HG03135 (cell line): ENCODE measurements at regions not wholly inside any gene's neighbourhood (a gene's known extent, or its start where the extent isn't known, plus 50 kb on each side); places are given as distances from the start of the nearest gene placed in this dataset.

Experiments used
- ATAC-seq: cut with Tn5 transposase; IDR thresholded peaks from one replicate; pipeline ENCODE4 v1.9.1; 2021; ENCODE audit warnings: mild to moderate bottlenecking, moderate library complexity; ENCODE audit not compliant: unreplicated experiment

DNA sequence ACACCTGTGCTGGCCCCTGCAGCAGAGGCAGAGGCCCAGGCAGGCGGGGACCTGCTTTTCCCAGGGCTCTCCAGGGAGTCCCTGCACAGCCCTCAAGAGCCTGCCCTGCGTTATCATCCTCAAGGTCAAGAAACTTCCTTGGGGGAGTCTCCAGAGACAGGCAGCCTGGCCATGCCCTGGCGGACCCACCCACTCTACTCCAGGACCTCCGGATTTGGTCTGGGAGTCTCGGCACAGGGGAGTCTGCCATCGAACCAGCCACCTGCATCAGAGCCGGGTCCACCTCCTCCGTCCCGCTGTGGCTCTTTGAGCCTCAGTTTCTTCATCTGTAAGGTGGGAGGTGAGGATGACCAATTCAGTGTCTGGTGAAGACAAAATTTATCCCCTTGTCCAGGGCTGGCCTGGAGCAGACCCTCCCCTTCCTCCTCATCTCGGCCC, 75.3 kb upstream of the TNRC6C start:
- no peak for ATAC-seq

DNA sequence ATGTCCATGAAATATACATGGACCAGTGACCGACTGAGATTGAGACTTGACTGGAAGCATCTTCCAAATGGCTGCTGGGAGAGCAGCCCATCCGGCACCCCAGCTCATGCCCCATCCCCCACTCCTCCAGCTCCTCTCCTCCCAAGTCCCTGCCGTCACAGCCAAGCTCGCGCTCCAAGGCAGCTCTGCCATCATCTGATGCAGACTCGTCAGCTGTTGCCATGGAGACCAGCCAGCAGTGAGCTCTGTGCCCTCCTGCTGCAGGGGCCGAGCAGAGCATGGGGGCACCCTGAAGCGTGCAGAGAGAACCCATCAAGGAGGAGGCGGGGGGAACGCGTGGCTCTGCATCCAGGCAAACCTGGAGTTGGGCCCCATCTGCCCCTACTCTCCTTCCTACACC, 74.5 kb upstream of the TNRC6C start:
- no peak for ATAC-seq

DNA sequence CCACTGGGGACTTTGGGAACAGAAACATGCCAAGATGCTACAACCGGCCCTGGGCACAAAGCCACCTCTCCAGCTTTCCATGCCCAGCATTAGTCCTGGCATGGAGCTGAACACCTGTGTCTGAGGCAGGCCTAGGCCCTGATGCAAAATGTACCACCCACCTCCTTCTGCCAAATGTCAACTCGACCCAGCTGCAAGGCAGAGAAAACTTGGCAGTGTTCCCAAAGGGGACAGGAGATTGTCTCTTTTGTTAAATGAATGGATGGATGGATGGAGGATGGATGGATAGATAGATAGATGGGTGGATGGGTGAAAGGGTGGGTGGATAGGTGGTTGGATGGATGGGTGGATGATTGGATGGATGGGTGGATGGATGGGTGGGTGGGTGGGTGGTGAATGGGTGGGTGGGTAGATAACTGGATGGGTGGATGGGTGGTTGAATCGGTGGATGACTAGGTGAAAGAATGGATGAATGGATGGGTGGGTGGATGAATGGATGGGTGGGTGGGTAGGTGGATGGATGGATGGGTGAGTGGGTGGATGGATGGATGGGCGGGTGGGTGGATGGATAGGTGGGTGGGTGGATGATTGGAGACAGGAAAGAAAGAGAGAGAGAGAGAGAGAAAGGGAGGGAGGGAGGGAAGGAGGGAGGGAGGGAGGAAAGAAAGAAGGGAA, 73.4 kb upstream of the TNRC6C start:
- no peak for ATAC-seq

DNA sequence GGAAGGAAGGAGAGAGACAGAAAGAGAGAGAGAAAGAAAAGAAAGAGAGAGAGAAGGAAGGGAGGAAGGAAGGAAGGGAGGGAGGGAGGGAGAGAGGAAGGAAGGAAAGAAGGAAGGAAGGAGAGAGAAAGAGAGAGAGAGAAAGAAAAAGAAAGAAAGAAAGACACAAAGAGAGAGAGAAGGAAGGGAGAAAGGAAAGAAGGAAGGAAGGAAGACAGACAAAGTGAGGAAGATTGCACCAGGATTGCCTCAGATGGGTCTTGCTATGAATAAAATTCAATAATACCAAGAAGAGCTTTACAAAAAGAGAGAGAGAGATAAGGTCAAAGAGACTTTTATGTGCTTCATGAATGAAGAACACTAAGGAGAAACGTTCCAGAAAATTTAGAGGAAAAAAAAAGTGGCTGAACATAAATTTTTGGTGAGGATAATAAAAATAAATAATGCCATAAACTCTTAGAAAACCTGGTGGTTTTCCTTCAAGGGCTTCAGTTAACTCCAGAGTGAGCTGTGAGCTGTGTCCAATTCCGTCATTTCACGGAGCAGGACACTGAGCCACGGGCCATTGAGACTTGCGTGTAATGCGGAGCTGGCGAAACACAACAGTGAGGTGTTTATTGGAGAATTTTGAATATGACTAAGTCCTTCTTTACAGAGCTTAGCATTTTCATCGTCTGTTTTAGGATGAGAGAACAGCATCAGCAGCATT, 72.7 kb upstream of the TNRC6C start:
- ATAC-seq: no peak

DNA sequence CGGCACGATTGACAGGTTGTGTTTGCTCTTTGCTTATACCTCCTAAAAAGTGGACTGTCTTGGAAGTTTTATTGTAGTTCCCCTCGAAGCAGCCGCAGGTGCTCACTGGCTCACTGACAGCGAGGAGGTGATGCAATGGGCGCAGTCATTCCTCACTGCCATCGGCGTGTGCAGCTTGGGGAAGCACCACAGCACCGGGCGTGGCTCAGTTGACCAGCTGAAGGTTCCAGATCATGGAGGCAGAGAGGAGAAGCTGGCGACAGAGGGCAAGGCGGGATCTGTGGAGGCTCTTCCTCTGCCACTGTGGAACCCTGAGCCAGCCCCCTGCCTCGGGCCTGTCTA, 72.1 kb upstream of the TNRC6C start:
- no peak for ATAC-seq

DNA sequence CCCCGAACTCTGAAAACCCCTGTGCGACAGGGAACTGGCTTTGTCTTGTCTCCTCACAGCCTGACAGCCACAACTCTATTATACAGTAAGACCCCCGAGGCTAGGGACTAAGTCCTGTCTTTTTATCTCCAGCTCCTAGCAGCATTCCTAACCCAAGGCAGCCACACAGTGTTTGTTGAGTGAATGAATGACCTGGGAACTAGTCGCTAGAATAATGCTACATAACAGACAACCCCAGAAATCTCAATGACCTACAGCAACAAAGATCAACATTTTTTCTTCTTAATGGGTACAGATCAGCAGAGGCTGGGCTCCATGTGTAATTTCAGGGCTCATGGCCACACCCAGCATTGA, 71.4 kb upstream of the TNRC6C start:
- no peak for ATAC-seq

DNA sequence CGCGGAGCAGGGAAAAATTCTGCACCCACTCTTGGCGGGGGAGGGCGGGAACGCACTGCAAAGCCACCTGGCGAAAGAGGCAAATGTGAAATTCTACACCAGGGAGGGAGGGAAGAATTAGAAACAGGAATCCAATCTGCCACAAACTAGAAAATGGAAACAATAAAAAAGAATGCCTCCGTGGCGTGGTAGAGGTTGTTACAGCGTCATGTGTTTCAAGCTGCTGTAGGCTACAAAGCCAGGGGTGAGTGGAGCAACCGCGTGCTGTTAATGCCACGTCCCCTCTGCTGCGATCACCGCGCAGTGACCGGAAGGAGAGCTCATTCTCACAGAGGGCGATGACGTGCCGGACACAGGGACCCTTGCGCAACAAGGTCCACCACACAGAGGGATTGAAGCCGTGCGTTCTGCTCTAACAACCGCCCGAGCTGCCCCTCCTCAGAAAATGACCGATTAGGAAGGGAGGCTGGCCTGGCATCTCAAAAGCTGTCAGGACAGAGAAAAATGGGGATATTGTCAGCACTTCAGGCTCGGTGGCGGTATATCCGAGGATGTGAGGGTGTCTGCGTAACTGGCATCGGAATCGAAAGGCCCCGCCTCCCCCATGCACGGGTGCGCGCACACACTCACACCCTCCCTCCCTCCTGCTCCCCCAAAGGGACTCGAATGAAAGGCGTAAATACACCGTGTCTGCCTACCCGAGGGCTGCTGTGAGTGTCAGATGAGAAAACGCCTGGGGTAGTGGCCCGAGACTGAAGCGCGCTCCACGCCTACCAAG, 70.8 kb upstream of the TNRC6C start:
- ATAC-seq: no peak

DNA sequence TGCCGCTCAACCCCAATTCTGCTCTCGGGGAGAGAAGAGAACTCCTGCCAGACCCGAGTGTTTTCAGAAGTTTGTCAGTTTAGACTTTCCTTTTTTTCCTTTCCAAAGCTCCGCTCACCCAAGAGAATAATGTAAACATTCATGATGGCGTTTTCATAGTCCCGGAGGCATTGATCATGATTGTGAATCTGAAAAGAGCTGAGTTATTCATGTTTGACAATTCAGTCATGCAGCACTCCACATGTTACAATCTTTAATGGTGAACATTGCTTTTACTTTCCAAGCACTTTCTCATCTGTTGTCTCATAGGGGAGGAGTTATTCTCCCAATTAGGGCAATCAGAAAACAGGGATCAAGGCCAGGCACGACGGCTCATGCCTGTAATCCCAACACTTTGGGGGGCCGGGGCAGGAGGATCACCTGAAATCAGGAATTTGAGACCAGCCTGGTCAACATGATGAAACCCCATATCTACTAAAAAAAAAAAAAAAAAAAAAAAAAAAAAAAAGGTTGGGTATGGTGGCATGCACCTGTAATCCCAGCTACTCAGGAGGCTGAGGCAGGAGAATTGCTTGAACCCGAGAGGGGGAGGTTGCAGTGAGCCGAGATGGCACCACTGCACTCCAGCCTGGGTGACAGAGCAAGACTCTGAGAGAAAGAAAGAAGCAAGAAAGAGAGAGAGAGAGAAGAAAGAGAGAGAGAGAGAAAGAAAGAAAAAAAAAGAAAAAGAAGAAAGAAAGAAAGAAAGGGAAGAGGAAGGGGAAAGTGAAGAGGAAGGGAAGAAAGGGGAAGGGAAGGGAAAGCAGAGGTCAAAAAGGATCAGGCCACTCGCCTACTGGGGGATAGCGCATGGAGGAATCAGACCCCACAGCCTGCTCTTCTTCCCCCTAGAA, 70.0 kb upstream of the TNRC6C start:
- ATAC-seq: no peak

DNA sequence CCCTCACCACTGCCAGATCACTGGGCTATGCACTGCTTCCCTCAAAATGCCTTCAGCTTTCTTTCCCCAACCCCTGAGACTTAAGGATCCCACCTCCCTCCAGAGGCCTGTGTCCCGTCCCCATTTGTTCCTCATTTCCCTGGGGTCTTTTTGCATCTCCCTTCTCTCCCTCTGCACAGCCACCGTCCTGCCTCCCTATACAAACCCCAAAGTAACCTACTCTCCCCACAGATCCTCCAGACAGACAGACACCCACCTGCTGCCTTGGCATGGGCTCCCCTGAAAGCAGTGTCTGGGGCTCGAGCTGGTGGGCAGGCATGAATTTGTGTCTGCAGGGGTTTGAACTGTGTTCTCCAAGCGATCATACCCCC, 69.4 kb upstream of the TNRC6C start:
- no peak for ATAC-seq

DNA sequence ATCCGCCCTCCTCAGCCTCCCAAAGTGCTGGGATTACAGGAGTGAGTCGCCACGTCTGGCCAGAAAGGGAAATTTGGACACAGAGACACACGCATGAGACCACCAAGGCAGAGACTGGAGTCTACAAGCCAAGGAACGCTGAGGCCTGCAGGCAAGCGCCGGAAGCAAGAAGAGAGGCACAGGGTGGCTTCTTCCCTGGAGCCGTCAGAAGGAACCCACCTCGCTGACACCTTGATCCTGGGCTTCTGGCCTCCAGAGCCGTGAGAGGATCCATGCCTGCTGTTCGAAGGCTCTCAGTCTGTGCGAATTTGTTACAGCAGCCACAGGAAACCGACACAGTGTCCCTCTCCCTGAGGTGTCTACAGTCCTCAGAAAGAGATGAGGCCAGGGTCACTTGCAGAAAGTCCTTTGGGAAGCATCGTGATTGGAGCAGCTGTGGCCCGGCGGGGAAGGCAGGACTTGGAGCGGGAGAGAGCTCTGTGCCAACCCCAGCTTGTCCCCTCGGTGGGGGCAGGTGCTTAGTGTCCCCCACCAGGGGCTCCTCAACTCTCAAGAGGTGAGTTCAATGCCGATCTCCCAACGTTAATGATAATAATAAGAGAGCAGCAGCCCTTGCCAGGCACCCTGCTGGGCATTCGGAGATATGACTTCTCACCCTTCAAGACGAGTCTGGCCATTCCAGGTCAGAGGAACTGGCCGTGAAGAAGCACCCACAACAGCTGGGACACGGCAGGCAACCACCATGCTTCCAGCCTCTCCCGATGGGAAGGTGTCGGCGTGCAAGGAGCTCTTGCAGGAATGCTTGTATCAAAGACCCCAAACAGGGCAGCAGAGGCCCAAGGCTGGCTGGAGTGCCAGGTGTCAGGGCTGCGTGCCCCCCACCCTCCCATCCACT, 68.4 kb upstream of the TNRC6C start:
- ATAC-seq: no peak

DNA sequence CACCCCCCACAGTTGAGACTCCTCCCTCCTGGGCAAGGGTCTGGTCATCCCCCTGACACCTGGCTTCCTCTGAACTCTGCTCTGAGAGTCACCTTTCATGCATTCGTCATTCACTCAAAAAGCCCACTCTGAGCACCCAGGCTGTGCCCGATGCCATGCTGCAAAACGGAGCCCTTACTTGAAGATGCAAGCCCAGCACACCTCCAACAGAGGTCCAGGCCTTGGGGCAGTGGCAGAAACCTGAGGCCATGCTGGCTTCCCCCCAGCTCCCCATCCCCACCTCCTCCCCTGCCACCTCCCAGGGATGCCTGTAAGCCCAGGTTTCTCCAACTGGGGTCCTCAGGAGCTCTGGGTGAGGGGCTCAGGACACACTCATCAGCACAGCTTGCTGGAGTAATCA, 67.7 kb upstream of the TNRC6C start:
- ATAC-seq: no peak

DNA sequence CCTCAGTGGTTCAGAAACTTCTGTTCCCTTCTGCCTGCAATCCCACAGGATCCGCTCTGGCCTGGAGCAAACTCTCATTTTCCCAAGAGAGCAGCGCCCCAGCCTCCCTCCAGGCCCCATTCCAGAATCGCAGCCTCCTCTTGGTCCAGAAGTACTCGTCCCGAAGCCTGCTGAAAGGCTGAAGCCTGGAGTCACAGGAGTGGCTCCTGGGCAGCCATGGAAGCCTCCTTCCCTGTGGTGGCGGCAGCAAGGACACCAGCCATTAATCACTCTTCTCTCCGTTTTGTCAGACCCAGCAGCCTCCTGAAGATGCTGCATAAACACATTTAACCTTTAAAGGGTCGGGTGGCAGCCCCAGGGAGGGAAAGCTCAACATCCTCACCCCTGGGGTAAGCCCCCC, 66.9 kb upstream of the TNRC6C start:
- no peak for ATAC-seq

DNA sequence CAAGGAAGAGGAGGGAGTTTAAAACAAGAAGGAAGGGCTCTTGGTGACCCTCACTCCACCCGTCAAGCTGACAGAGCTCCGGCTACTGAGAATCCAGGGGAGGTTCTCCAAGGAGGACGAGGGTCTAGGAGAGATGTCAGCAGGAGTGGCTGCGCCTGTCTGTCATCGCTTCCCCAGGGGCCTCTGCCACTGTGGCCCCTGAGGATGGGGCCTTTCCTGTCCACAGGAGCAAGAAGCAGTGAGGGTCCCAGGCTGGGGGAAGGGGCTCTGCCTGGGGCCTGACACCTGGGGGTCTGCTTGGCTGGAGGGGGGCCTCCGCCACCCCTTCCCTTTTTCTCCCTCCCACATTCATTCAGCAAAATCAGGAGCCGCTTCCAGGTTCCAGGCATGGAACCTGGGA, 66.5 kb upstream of the TNRC6C start:
- ATAC-seq: no peak

DNA sequence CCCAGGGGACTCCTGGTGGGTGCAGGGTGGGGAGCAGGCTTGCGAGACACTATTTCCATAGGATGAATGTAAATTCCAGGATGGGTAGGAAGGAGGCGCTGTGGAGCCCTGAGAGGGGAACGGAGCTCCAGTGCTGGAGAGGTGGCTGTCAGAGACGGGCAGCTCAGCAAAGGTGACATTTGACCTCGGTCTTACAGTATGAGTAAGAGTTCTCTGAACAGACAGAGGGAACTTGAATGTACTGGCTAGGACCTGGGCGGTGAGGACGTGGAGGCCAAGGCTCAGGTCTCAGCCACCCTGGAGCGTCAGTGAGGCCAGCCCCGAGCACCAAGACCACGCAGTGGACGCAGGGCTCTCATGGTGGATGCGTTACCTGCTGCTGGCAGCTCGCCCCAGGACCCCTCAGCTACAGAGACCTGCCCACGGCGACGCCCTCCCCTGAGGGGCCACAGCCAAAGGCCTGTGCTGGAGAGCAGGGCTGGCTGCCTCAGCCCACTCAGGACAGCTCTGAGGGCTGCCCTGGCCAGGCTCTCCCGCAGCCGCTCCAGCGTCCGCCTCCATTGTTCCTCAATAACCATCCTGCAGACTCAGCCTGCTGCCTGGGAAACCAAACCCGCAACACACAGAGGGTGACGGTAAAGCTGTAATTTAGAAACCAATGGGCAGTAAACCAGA, 65.9 kb upstream of the TNRC6C start:
- no peak for ATAC-seq

DNA sequence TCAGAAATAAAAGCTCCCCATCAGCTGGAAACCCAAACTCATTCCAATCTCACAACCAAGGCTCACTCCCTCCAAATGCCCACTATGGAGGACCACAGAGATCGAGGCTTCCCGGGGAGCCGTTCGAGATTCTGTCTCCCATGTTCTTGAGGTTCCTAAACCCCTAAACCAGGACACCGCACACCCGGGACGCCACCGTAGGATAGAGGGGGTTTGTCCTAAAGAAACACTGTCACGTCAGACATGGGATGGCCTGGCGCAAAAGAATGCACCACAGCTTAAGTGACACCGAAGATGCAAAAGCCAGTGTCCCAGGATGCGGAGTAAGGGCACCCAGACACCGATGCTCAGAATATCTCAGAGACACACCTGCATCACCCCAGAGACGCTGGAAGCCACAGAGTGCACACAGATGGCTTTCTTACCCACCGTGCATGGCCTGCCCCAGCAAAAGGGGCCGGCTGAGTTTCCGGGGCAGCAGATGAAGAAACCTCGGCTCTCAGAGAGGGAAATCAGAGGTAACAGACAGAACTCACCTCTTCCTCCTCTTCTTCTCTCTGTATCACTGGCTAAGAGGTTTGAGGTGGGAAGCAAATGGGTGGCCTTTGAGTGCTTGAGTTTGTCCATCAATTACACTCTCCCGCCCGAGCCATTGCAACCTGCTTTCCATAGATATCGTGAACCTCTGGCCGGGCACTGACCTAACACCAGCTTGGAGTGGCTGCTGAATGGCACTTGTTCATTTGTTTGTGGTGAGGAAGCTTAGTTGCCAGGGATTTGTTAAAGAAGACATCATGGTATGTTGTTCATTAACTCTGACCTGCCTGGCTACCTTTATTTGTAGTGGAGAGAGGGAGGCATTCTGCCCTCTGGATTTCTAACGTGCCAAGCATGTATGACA, 65.1 kb upstream of the TNRC6C start:
- ATAC-seq: no peak

DNA sequence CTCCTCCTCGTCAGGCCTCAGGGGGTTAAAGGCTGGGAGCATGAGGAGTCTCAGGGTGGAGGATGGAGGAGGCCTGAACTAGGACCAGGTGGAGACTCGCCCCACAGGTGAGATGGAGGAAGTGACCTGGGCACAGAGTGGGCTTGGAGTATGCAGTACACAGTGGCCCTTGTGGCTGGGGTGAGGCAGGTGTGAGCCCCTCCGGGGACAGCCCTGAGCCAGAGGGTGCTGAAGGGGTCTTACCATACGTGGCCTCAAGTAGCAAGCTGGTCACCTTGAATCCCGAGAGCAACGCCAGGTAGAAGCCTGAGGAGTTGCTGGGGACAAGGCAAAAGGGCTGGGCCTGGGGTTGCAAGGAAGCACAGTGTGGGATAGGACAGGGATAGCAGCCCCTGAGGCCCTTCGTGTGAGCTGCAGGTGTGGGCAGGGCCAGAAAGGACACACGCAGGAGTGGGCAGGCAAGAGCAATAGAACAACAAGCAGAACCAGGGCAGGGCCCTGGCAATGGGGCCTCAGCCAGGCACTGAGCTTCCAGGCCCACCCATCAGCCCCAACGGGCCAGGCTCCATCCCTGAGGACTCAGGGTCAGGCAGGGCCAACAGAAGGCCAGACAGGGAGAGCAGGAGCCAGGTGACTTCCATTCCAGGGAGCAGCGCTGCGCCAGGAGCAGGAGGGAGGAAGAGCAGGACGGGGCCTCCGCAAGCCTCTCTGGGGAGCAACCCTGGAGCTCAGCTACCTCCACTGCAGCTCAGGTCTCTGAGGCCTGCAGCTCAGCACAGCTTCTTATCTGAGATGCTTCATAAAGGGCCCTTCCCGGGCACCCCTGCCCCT, 64.2 kb upstream of the TNRC6C start:
- ATAC-seq: no peak

DNA sequence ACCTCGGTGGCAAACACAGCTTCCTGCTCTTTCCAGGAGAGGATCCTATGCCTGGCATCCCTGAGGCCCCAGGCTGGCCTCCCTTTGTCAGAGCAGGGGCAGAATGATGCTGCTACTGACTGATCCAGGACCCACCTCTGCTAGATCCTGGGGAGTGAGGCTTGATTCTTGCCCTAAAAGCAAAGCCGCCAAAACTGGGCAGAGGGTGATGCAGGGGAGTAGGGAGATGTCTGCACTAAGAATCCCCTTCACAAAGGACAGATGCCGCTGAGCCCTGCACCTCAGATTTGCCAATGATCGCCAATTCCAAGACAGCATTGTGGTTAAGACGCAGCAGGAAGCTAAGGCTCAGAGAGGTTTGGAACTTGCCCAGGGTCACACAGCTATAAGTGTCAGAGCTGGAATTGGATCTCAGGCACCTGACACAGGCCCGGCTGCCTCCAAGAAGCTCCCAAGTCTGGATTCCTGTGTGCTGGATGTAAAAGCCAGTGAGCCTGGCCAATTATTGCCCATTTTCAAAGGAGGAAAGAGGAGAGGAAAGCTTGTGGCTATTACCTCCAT, 60.7 kb upstream of the TNRC6C start:
- no peak for ATAC-seq
